Activated CD4-positive, alpha-beta memory T cell treated with anti-CD3 and anti-CD28 coated beads for 36 hours (primary cell): ENCODE measurements at regions not wholly inside any gene's neighbourhood (a gene's known extent, or its start where the extent isn't known, plus 50 kb on each side); places are given as distances from the start of the nearest gene placed in this dataset. TPM values are rescaled to one million over a fixed set of nuclear protein-coding genes. Genes with fewer than 3 reads are reported as not detected.

Source experiments
- CTCF ChIA-PET: fragments of 350-600 bp; sonication (Branson Sonifier 250); formaldehyde crosslinking; loops from one replicate; lab custom pipeline; 2021; ENCODE audit warnings: antibody characterized with exemption, inconsistent platforms; lab: Charles Lee
- POLR2A ChIA-PET: fragments of 350-600 bp; sonication (Branson Sonifier 250); formaldehyde crosslinking; loops from one replicate; lab custom pipeline; 2021; ENCODE audit warnings: antibody characterized with exemption; lab: Charles Lee
- DNase-seq: peaks from one replicate; pipeline ENCODE4 v3.0.0-alpha.2; 2020
- H3K27ac Mint-ChIP-seq: one replicate; pipeline ENCODE4 v1.8.0; 2021; ENCODE audit warnings: mixed read lengths
- H3K27me3 Mint-ChIP-seq: one replicate; pipeline ENCODE4 v1.8.0; 2021; ENCODE audit warnings: mixed read lengths
- H3K36me3 Mint-ChIP-seq: one replicate; pipeline ENCODE4 v1.8.0; 2021; ENCODE audit warnings: mixed read lengths
- H3K4me1 Mint-ChIP-seq: one replicate; pipeline ENCODE4 v1.8.0; 2021; ENCODE audit warnings: low read depth, mixed read lengths
- H3K4me3 Mint-ChIP-seq: one replicate; pipeline ENCODE4 v1.8.0; 2021; ENCODE audit warnings: mild to moderate bottlenecking, mixed read lengths
- H3K9me3 Mint-ChIP-seq: one replicate; pipeline ENCODE4 v1.8.0; 2021; ENCODE audit warnings: mixed read lengths
- intact Hi-C: fragments of 100-400 bp; cut with micrococcal nuclease; formaldehyde crosslinking; loops from one replicate; pipeline ENCODE4 v1.15.1; 2023
- microRNA-seq: library from miRNA; unstranded; fragments of <30 nt; microRNA quantifications from one replicate; pipeline ENCODE4 v1.2.0, GENCODE V29; 2022; ENCODE audit warnings: borderline number of aligned reads, borderline microRNAs expressed, borderline replicate concordance

DNA sequence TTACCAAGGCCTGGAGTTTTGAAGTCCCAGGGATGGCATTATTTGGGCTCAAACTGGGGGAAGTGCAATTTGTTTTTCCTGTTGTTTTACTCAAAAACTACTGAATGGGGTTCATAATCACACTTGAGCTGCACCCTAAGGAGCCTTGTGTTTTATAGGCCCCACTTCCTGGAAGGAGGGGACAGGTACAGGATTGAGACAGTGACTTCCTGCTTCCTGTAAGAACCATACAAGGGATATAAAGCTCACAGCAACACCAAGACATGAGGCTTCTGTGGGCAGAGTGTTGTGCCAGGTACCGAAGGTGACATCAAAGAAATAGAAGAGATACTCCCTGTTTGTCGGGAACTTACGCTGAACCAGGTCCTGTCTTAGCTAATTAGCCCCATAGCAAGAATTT is 70.4 kb upstream of the SKOR2 start:
- peaks cover 3% of the 10 kb centered on the region for H3K27me3 Mint-ChIP-seq
- CTCF ChIA-PET: interaction anchor here (1.2 kb wide), 1 partner anchor 16 kb away, joined by 3 read pairs; no protein-coding TSS in a partner anchor
- H3K36me3 Mint-ChIP-seq: no peaks in the 10 kb centered on the region
- no peaks in the 10 kb centered on the region for H3K9me3 Mint-ChIP-seq
- POLR2A ChIA-PET: no interaction called here
- intact Hi-C loops: no loop called here
- H3K4me3 Mint-ChIP-seq: no peak overlapping the region
- no peaks in the 10 kb centered on the region for H3K4me1 Mint-ChIP-seq
- no peak overlapping the region for H3K27ac Mint-ChIP-seq
- DNase-seq: no peak

DNA sequence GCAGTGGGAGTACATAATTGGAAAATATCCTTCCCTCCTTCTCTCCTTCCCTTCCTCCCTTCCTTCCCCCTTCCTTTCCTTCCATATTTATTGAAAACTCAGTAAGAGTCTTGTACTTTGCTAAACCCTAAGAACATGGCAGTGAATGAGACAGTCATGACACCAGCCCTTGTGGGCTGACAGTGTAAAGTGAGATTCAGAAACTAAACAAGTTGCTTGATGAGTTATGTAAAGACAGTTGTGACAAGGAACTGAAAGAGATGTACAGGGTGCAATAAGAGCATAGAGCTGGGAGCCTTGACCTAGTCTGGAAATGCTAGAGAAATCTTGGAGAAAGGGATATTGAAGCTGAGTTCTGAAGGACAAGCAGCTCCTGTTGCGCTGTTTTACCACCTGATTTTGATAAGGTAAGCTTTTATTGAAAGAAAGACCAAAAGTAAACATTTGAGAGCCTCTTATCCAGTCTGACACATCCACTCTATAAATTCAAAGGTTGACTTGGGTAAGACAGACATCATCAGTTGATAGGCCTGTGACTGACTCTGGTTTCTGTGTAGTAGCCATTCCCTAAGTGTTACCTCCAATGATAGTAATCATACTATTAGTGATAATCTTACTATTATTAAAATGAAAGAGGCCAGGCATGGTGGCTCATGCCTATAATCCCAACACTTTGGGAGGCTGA is 66.5 kb upstream of the SKOR2 start:
- no peaks in the 10 kb centered on the region for H3K9me3 Mint-ChIP-seq
- no peak overlapping the region for H3K4me3 Mint-ChIP-seq
- H3K36me3 Mint-ChIP-seq: no peaks in the 10 kb centered on the region
- no peak for DNase-seq
- H3K27me3 Mint-ChIP-seq: peaks cover 3% of the 10 kb centered on the region
- no peaks in the 10 kb centered on the region for H3K4me1 Mint-ChIP-seq
- intact Hi-C loops: no loop called here
- ChIA-PET POLR2A (no interaction called here), CTCF (no interaction called here)
- no peak overlapping the region for H3K27ac Mint-ChIP-seq

DNA sequence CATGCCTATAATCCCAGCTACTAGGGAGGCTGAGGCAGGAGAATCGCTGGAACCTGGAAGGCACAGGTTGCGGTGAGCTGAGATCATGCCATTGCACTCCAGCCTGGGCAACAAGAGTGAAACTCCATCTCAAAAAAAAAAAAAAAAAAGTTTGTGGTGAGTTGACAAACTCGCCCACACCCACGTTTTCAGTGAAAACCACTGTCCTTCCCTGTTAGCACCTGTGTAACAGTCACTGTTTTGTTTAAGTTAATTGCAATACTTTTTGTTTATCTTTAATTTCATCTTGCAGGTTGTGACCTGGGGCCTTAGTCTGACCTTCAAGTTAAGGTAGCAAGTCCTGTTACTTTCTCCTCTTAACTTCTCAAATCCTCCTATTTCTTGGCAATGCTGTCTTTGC is 65.5 kb upstream of the SKOR2 start:
- Mint-ChIP-seq H3K36me3 (no peaks in the 10 kb centered on the region), H3K4me3 (no peak overlapping the region), H3K27me3 (peaks cover 3% of the 10 kb centered on the region), H3K9me3 (no peaks in the 10 kb centered on the region), H3K4me1 (no peaks in the 10 kb centered on the region), H3K27ac (no peak overlapping the region)
- no peak for DNase-seq
- intact Hi-C loops: no loop called here
- ChIA-PET POLR2A (no interaction called here), CTCF (interaction anchor here (0.6 kb wide), 1 partner anchor 247 kb away, joined by 3 read pairs; no protein-coding TSS in a partner anchor)

GRCh38 chr18:47313901-47314300 is 62.4 kb upstream of the SKOR2 start:
- no peaks in the 10 kb centered on the region for H3K4me1 Mint-ChIP-seq
- CTCF ChIA-PET: no interaction called here
- no peak overlapping the region for H3K27ac Mint-ChIP-seq
- H3K9me3 Mint-ChIP-seq: no peaks in the 10 kb centered on the region
- no peak for DNase-seq
- H3K27me3 Mint-ChIP-seq: peaks cover 4% of the 10 kb centered on the region
- H3K4me3 Mint-ChIP-seq: no peak overlapping the region
- H3K36me3 Mint-ChIP-seq: no peaks in the 10 kb centered on the region
- POLR2A ChIA-PET: interaction anchor here (0.8 kb wide), 1 partner anchor 7 kb away, joined by 3 read pairs; no protein-coding TSS in a partner anchor
- intact Hi-C loops: no loop called here

DNA sequence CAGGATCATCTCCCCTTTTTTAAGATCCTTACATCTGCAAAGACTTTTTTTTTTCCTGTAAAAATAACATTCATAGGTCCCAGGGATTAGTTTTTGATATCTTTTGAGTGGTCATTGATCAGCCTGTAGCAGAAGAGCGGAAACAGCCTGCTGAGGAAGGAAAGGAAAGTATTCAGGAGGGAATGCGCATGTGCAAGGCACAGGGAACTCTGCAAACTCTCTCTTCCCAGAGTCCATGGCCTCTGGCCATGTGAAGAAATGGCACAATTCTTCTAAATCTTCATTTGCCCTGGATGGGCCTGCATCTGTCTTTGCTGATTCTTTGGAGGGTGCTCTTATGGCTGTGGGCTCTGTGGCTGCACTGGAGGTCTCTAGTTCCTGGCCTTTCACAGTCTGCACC is 60.1 kb upstream of the SKOR2 start:
- H3K9me3 Mint-ChIP-seq: no peaks in the 10 kb centered on the region
- H3K36me3 Mint-ChIP-seq: no peaks in the 10 kb centered on the region
- ChIA-PET POLR2A (no interaction called here), CTCF (no interaction called here)
- H3K27ac Mint-ChIP-seq: no peak overlapping the region
- intact Hi-C loops: no loop called here
- no peak overlapping the region for H3K4me3 Mint-ChIP-seq
- H3K27me3 Mint-ChIP-seq: peaks cover 3% of the 10 kb centered on the region
- H3K4me1 Mint-ChIP-seq: no peaks in the 10 kb centered on the region
- DNase-seq: no peak

Small RNA genes lying in the stretch of these regions (microRNA-seq; reads per million reads assigned to microRNA genes)
- gene MIR4527: not detected
